ENCODE measurements at regions not wholly inside any gene's neighbourhood (a gene's known extent, or its start where the extent isn't known, plus 50 kb on each side); places are given as distances from the start of the nearest gene placed in this dataset.

GRCh38 chr10:33882996-33883395 lies 548.5 kb upstream of the NRP1 start:
- no peak for DNase-seq
- WGBS, 4 donors = 71 to 96% (median 89%) methylated on average over 1 of the region's 1 CpG
- Histone ChIP-seq H3K4me1 (replicated peaks in 1 of 2) (no peaks in the 10 kb centered on the region), H3K27ac (no peak overlapping the region), H3K36me3 (replicated peaks in 1 of 2) (no peaks in the 10 kb centered on the region), H3K9me3 (replicated peaks in 1 of 3) (no peaks in the 10 kb centered on the region), H3K4me3 (no peak overlapping the region), H3K27me3 (no peaks in the 10 kb centered on the region)
- TF ChIP-seq POLR2A (IDR thresholded peaks at IDR 0.05) = no peak
- TF ChIP-seq, protein P1, sequence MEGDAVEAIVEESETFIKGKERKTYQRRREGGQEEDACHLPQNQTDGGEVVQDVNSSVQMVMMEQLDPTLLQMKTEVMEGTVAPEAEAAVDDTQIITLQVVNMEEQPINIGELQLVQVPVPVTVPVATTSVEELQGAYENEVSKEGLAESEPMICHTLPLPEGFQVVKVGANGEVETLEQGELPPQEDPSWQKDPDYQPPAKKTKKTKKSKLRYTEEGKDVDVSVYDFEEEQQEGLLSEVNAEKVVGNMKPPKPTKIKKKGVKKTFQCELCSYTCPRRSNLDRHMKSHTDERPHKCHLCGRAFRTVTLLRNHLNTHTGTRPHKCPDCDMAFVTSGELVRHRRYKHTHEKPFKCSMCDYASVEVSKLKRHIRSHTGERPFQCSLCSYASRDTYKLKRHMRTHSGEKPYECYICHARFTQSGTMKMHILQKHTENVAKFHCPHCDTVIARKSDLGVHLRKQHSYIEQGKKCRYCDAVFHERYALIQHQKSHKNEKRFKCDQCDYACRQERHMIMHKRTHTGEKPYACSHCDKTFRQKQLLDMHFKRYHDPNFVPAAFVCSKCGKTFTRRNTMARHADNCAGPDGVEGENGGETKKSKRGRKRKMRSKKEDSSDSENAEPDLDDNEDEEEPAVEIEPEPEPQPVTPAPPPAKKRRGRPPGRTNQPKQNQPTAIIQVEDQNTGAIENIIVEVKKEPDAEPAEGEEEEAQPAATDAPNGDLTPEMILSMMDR (IDR thresholded peaks at IDR 0.05) = no peak
- intact Hi-C loops (cut with DNase I) = no loop called here

- H3K4me3 ChIP-seq = no peak overlapping the region
- intact Hi-C loops (cut with DNase I) = no loop called here
- H3K27me3 ChIP-seq = no peaks in the 10 kb centered on the region
- no peaks in the 10 kb centered on the region for H3K9me3 ChIP-seq (replicated peaks in 1 of 3)
- H3K27ac ChIP-seq = no peak overlapping the region
- no peaks in the 10 kb centered on the region for H3K36me3 ChIP-seq (replicated peaks in 1 of 2)
- H3K4me1 ChIP-seq (replicated peaks in 1 of 2) = no peaks in the 10 kb centered on the region
- 93 to 95% (median 94%) methylated on average over 5 of the region's 5 CpGs for WGBS, 4 donors
- no peak for TF ChIP-seq POLR2A (IDR thresholded peaks at IDR 0.05)
- TF ChIP-seq, protein P1 (IDR thresholded peaks at IDR 0.05) = no peak
- DNase-seq = no peak
Measured at GRCh38 chr10:33880291-33880690, 545.8 kb upstream of the NRP1 start.

DNA sequence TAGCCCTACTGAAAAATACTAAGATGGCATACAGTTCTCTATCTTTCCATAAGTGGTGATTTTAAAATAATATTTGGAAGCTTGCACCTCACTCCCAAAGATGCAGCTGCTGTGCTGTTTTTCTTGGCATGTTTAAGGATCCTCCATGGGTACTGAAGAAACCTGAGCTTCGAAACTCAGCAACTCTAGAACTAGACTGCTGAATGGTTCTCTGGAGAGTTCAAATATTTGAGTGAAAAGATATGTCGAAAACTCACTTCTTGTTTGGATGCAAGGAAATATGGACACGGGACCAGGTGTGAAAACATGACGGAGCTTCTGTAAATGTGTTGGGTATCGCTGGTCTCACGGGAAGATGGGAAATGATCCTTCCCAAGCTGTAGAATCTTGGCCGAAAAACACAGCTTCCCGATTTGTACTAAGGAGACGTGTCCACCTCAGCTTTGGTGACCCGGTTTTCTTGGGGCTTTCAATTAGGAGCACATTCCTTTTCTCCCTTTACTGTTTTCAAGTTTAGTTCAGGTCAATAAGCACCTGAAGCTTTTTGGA lies 543.8 kb upstream of the NRP1 start:
- intact Hi-C loops (cut with DNase I) = no loop called here
- DNase-seq = no peak
- TF ChIP-seq, protein P1 (IDR thresholded peaks at IDR 0.05) = no peak
- no peak for TF ChIP-seq POLR2A (IDR thresholded peaks at IDR 0.05)
- Histone ChIP-seq H3K9me3 (replicated peaks in 1 of 3) (no peaks in the 10 kb centered on the region), H3K36me3 (replicated peaks in 1 of 2) (no peaks in the 10 kb centered on the region), H3K27ac (no peak overlapping the region), H3K4me1 (replicated peaks in 1 of 2) (no peaks in the 10 kb centered on the region), H3K4me3 (no peak overlapping the region), H3K27me3 (no peaks in the 10 kb centered on the region)
- 77 to 87% (median 83%) methylated on average over 10 of the region's 10 CpGs for WGBS, 4 donors

GRCh38 chr10:33876584-33877400 lies 542.3 kb upstream of the NRP1 start:
- Histone ChIP-seq H3K36me3 (replicated peaks in 1 of 2) (no peaks in the 10 kb centered on the region), H3K27ac (no peak overlapping the region), H3K4me1 (replicated peaks in 1 of 2) (no peaks in the 10 kb centered on the region), H3K9me3 (replicated peaks in 1 of 3) (no peaks in the 10 kb centered on the region), H3K27me3 (no peaks in the 10 kb centered on the region), H3K4me3 (no peak overlapping the region)
- WGBS, 4 donors = 70 to 76% (median 74%) methylated on average over 9 of the region's 9 CpGs
- intact Hi-C loops (cut with DNase I) = no loop called here
- peak in 2 of 7 donors; percentile 30 to 45 for DNase-seq
- no peak for TF ChIP-seq POLR2A (IDR thresholded peaks at IDR 0.05)
- TF ChIP-seq, protein P1 (IDR thresholded peaks at IDR 0.05) = no peak

Measured in adrenal gland (tissue), 9 donors.